GM12878 (cell line): ENCODE measurements at regions not wholly inside any gene's neighbourhood (a gene's known extent, or its start where the extent isn't known, plus 50 kb on each side); places are given as distances from the start of the nearest gene placed in this dataset.

Experiments used
- ATAC-seq: fragments of 200-7000 bp; cut with Tn5 transposase; 3 replicates; pipeline ENCODE4 v1.9.1; 2020; ENCODE audit warnings: mild to moderate bottlenecking, moderate library complexity
- BruUV-seq: library from RNA; stranded (reverse); fragments of 400-500 nt; replicated peaks from 2 replicates; lab custom pipeline; 2021; lab: Mats Ljungman, UMichigan
- CTCF ChIA-PET: fragments of 300-600 bp; sonication (Branson Sonifier 250); formaldehyde crosslinking; extraction: SDS; loops from one replicate; lab custom pipeline; 2021; ENCODE audit warnings: inconsistent platforms; lab: Yijun Ruan, JAX
- POLR2A ChIA-PET: fragments of 350-600 bp; formaldehyde crosslinking; extraction: SDS; loops from one replicate; lab custom pipeline; 2021; ENCODE audit warnings: inconsistent platforms; lab: Charles Lee
- RAD21 ChIA-PET: fragments of 300-600 bp; sonication (Branson Sonifier 250); formaldehyde crosslinking; loops from one replicate; lab custom pipeline; 2023; ENCODE audit warnings: antibody characterized with exemption; ENCODE audit not compliant: unreplicated experiment; lab: Charles Lee
- SMC1A ChIA-PET: fragments of 300-600 bp; sonication (Branson Sonifier 250); formaldehyde crosslinking; loops from one replicate; lab custom pipeline; 2023; ENCODE audit not compliant: unreplicated experiment, uncharacterized antibody; lab: Charles Lee
- DNase-seq: peaks from one replicate; pipeline ENCODE4 v3.0.0-alpha.2; 2011; ENCODE audit warnings: low read depth, low spot score
- FAIRE-seq: peaks from 3 replicates; lab custom pipeline; 2011; peaks lifted over from hg19 to GRCh38; lab: Jason Lieb, UNC
- H2AFZ ChIP-seq: 2 replicates; pipeline ENCODE4 v1.6.0; 2011; ENCODE audit warnings: low read depth, low read length, control low read depth; ENCODE audit not compliant: control insufficient read depth
- H3K27ac ChIP-seq: 2 replicates; pipeline ENCODE4 v1.5.1; 2011; ENCODE audit warnings: control low read depth; ENCODE audit not compliant: control insufficient read depth, insufficient read depth
- H3K27me3 ChIP-seq, 2 experiments: replicated peaks in 1 of 2; 2 replicates each; pipeline versions ENCODE4 v1.6.0 to v1.6.1; 2011; ENCODE audit warnings: low read length in 1 of 2; ENCODE audit not compliant: control insufficient read depth in 2 of 2, insufficient read depth in 2 of 2
- H3K36me3 ChIP-seq, 2 experiments: 2 replicates each; pipeline ENCODE4 v1.5.1; 2011; ENCODE audit warnings: low read length in 1 of 2; ENCODE audit not compliant: control insufficient read depth in 2 of 2, insufficient read depth in 2 of 2
- H3K4me1 ChIP-seq: 2 replicates; pipeline ENCODE4 v1.6.1; 2011; ENCODE audit warnings: mild to moderate bottlenecking, low read length, moderate library complexity, mixed read lengths; ENCODE audit not compliant: control insufficient read depth, insufficient read depth
- H3K4me2 ChIP-seq: 2 replicates; pipeline ENCODE4 v1.6.0; 2011; ENCODE audit warnings: control low read depth; ENCODE audit not compliant: control insufficient read depth, insufficient read depth
- H3K4me3 ChIP-seq: fragments of 200-600 bp; sonication (generic); 2 replicates; pipeline ENCODE4 v1.5.1; 2016
- H3K79me2 ChIP-seq: 2 replicates; pipeline ENCODE4 v1.6.0; 2011; ENCODE audit warnings: low read length; ENCODE audit not compliant: control insufficient read depth, insufficient read depth
- H3K9ac ChIP-seq: 2 replicates; pipeline ENCODE4 v1.8.0; 2011; ENCODE audit warnings: low read length, control low read depth, mixed read lengths; ENCODE audit not compliant: control insufficient read depth, insufficient read depth
- H3K9me3 ChIP-seq: replicated peaks from 3 replicates; pipeline ENCODE4 v1.5.1; 2011; ENCODE audit warnings: mild to moderate bottlenecking, low read length; ENCODE audit not compliant: control insufficient read depth, insufficient read depth
- H4K20me1 ChIP-seq: 2 replicates; pipeline ENCODE4 v1.6.0; 2011; ENCODE audit not compliant: control insufficient read depth, insufficient read depth
- CHD1 ChIP-seq: IDR thresholded peaks from 2 replicates; pipeline ENCODE4 v1.6.1; 2012; ENCODE audit warnings: low read depth, low read length, improper control_type of control experiment
- CHD2 ChIP-seq: IDR thresholded peaks from 2 replicates; pipeline ENCODE4 v1.6.1; 2011; ENCODE audit warnings: low read depth, low read length, improper control_type of control experiment, borderline replicate concordance
- HDGF ChIP-seq: fragments of 450-650 bp; IDR thresholded peaks from 2 replicates; pipeline ENCODE4 v1.6.1; 2016; ENCODE audit warnings: antibody characterized with exemption
- KDM1A ChIP-seq: fragments of 200-600 bp; sonication (generic); IDR thresholded peaks from 2 replicates; pipeline ENCODE4 v1.6.1; 2016; ENCODE audit warnings: borderline replicate concordance
- MEF2A ChIP-seq: IDR thresholded peaks from 2 replicates; pipeline ENCODE4 v1.6.1; 2011; ENCODE audit warnings: low read depth, mild to moderate bottlenecking, low read length, moderate library complexity; ENCODE audit not compliant: insufficient read depth
- NFXL1 ChIP-seq: fragments of 450-650 bp; IDR thresholded peaks from 2 replicates; pipeline ENCODE4 v1.6.1; 2017; ENCODE audit warnings: antibody characterized with exemption, mild to moderate bottlenecking, borderline replicate concordance
- PAX8 ChIP-seq: fragments of 450-650 bp; IDR thresholded peaks from 2 replicates; pipeline ENCODE4 v1.6.1; 2017; ENCODE audit warnings: mild to moderate bottlenecking, moderate library complexity
- RCOR1 ChIP-seq: conservative IDR thresholded peaks from 2 replicates; pipeline ENCODE4 v1.6.1; 2012; ENCODE audit warnings: low read depth, low read length, improper control_type of control experiment
- SMAD1 ChIP-seq: fragments of 450-650 bp; IDR thresholded peaks from 2 replicates; pipeline ENCODE4 v1.6.1; 2018; ENCODE audit warnings: mild to moderate bottlenecking, low read depth; ENCODE audit not compliant: partially characterized antibody
- SMC3 ChIP-seq: IDR thresholded peaks from 2 replicates; pipeline ENCODE4 v1.6.1; 2011; ENCODE audit warnings: low read length, improper control_type of control experiment, borderline replicate concordance
- SREBF2 ChIP-seq: IDR thresholded peaks from 2 replicates; pipeline ENCODE4 v1.6.1; 2012; ENCODE audit warnings: mild to moderate bottlenecking, low read length
- whole genome bisulfite sequencing: methylation state at CpG from one replicate; pipeline ENCODE4 v1.1.6; 2016; ENCODE audit warnings: low lambda C conversion rate; ENCODE audit not compliant: insufficient replicate concordance, insufficient coverage; ENCODE audit errors: missing lambda C conversion rate; 5-methylcytosine and 5-hydroxymethylcytosine counted together
- in situ Hi-C: fragments of 300-500 bp; cut with MboI; formaldehyde crosslinking; loops from 9 replicates; pipeline ENCODE4 v1.14.3; 2018; ENCODE audit warnings: mixed read lengths
- intact Hi-C: fragments of 100-400 bp; cut with micrococcal nuclease; formaldehyde crosslinking; loops from one replicate; pipeline ENCODE4 v1.14.2; 2022; ENCODE audit not compliant: unreplicated experiment
- TF ChIP-seq, protein P1 (sequence below): IDR thresholded peaks from 2 replicates; pipeline ENCODE4 v1.6.1; 2011; ENCODE audit warnings: mild to moderate bottlenecking, low read depth, low read length, moderate library complexity; ENCODE audit not compliant: insufficient replicate concordance
- TF ChIP-seq, protein P2 (sequence below): fragments of 450-650 bp; IDR thresholded peaks from 2 replicates; pipeline ENCODE4 v1.6.1; 2018; ENCODE audit warnings: mild to moderate bottlenecking, low read depth, moderate library complexity; ENCODE audit not compliant: partially characterized antibody

DNA sequence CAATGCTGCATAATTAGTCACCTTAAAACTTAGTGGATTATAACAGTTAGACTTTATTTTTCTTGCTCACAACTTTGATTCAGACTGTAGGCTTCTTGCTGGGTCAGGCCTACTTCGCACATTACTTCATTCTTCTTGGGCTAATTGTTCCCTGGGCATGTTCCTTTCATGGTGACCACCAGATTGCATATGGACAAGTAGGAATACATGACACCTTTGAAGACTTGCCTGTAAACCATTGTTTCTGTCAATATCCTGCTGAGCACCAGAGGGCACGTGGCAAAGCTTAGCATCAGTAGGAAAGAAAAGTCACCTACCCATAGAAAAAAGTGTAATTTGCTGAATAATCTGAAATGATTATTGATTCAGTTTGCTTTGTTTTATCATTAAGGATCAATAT, 54.3 kb upstream of the ROBO1 start:
- ChIA-PET CTCF (no interaction called here), POLR2A (no interaction called here), RAD21 (no interaction called here), SMC1A (no interaction called here)
- WGBS, result 0% methylated on average over 2 of the region's 2 CpGs
- Histone ChIP-seq H3K4me1 (no peaks in the 10 kb centered on the region), H3K9me3 (no peaks in the 10 kb centered on the region; the same call in 2 of the 3 replicates), H3K4me2 (no peak overlapping the region), H3K9ac (no peak overlapping the region), H3K4me3 (no peak overlapping the region), H4K20me1 (no peaks in the 10 kb centered on the region), H2AFZ (no peak overlapping the region), H3K79me2 (no peaks in the 10 kb centered on the region), H3K27ac (no peak overlapping the region), H3K36me3 (no peaks in the 10 kb centered on the region), H3K27me3 (no peaks in the 10 kb centered on the region)
- TF ChIP-seq PAX8 (no peak), MEF2A (no peak), SMAD1 (no peak), RCOR1 (no peak), CHD1 (no peak), CHD2 (no peak), HDGF (no peak), KDM1A (no peak), SMC3 (no peak), NFXL1 (no peak), SREBF2 (no peak)
- TF ChIP-seq, protein P1, sequence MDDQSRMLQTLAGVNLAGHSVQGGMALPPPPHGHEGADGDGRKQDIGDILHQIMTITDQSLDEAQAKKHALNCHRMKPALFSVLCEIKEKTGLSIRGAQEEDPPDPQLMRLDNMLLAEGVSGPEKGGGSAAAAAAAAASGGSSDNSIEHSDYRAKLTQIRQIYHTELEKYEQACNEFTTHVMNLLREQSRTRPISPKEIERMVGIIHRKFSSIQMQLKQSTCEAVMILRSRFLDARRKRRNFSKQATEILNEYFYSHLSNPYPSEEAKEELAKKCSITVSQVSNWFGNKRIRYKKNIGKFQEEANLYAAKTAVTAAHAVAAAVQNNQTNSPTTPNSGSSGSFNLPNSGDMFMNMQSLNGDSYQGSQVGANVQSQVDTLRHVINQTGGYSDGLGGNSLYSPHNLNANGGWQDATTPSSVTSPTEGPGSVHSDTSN, result no peak
- TF ChIP-seq, protein P2, sequence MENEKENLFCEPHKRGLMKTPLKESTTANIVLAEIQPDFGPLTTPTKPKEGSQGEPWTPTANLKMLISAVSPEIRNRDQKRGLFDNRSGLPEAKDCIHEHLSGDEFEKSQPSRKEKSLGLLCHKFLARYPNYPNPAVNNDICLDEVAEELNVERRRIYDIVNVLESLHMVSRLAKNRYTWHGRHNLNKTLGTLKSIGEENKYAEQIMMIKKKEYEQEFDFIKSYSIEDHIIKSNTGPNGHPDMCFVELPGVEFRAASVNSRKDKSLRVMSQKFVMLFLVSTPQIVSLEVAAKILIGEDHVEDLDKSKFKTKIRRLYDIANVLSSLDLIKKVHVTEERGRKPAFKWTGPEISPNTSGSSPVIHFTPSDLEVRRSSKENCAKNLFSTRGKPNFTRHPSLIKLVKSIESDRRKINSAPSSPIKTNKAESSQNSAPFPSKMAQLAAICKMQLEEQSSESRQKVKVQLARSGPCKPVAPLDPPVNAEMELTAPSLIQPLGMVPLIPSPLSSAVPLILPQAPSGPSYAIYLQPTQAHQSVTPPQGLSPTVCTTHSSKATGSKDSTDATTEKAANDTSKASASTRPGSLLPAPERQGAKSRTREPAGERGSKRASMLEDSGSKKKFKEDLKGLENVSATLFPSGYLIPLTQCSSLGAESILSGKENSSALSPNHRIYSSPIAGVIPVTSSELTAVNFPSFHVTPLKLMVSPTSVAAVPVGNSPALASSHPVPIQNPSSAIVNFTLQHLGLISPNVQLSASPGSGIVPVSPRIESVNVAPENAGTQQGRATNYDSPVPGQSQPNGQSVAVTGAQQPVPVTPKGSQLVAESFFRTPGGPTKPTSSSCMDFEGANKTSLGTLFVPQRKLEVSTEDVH, result no peak
- BruUV-seq, result no TSS peak
- ATAC-seq, result no peak
- in situ Hi-C loops, result no loop called here
- no peak for FAIRE-seq
- intact Hi-C loops, result no loop called here
- no peak for DNase-seq
